Activated gamma-delta T cell treated with anti-CD3 and anti-CD28 coated beads, Interleukin-2, amount 50 U/mL, for 16 hours (primary cell): ENCODE measurements at regions not wholly inside any gene's neighbourhood (a gene's known extent, or its start where the extent isn't known, plus 50 kb on each side); places are given as distances from the start of the nearest gene placed in this dataset.

Experiments
- DNase-seq: peaks from one replicate; pipeline ENCODE4 v3.0.0-alpha.2; 2020; ENCODE audit warnings: low read depth

DNA sequence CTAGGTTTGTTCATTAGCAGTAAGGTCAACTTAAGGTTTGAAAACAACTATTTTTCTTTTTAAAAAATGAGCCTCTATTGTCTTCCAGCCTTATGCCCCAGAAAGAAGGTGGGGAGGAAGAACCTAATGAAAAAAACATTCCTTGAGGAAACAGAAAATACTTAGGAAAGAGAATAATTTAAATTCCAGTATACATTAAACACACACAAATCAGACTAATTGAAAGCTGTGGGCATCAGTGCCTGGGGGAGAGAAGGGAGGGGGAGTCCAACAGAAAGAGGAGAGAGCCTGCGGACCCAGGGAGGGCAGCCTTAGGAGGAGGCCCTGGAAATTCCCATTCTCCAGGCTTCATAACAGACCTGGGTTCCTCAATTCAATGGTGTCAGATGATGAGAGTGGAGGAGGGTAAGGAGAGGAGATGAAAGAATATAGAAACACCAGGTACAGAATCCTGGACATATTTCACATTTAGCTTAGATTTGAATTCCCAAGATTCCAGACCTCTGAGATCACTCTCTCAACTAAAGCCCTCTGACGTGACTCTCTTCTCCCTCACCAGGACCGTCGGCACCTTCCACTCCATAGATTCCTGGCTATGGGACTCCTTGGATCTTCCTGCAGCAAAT lies 320.5 kb upstream of the UMPS start:
- no peak for DNase-seq

GRCh38 chr3:124410471-124410870 lies 319.8 kb upstream of the UMPS start:
- no peak for DNase-seq

DNA sequence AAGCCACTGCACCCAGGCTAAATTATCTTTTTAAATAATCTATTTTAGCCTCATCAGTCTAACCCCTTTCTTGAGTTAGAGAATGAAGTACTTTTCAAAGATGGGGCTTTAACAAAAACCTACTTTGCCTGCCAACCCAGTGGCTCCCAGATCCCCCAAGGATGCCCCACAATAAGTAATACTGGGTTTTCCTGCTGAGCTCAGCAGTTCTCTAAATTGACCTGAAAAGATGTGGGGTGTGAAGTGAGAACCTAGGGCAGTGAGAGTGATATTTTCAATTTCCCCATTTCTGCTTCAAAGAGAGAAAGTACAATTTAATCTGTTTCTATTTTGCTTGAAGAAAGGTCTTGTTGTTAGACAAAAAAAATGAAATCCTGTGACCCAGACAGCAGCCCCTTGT lies 318.5 kb upstream of the UMPS start:
- DNase-seq: no peak

DNA sequence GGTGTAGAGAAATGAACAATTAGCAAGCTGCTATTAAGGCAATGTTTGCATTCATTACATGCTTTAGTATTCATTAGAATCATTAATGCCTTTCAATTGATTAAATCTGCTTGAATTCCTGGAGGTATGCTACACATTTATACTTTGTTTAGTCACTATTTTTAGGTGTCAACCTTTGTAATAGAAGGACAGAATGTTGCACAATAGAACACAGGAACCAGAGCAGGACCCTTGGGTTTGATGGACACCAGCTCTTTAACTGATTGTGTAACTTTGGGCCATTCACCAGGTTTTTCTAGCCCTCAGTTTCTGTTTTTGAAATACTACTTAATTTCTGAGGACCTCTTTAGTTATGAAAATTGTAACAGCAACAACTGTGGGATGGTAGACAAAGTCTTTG lies 317.6 kb upstream of the UMPS start:
- no peak for DNase-seq

DNA sequence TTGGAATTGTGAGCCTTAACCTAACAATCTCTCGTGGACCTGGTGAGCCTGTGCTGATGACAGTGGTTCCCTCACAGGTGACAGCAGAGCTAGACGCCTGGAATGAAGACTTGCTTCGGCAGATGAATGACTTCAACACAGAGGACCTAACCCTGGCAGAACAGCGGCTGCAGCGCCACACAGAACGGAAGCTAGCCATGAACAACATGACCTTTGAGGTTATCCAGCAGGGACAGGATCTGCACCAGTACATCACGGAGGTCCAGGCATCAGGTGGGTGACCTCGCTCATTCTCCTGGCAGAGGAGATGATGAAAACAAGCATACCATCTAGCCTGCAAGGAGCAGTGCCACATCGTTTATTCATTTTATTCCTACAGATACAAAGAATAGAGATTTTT lies 316.9 kb upstream of the UMPS start:
- DNase-seq: no peak

- DNase-seq: no peak
Observed at GRCh38 chr3:124413989-124414598, 316.2 kb upstream of the UMPS start.

DNA sequence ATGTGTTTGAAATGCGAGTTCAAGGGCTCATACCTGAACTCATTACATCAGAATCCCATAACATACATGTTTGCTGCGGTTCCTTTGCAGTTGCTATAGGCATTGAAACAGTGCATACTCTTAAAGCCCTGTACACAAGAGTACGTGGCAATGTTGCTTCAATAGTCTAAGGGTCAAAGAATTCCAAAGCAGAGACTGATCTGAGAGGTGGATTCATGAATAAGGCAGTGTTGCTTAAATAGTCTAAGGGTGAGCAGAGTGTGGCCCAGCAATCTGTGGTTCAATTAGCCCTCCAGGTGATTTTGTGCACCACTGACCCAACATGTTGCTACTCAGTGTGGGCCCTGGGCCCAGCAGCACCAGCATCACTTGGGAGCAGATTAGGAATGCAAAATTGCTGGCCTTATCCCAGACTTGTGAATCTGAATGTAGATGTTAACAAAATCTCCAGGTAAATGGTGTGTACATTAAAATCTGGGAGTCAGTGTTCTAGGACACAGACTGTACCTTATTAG lies 314.7 kb upstream of the UMPS start:
- DNase-seq: no peak

GRCh38 chr3:124419303-124419702 lies 310.9 kb upstream of the UMPS start:
- no peak for DNase-seq

DNA sequence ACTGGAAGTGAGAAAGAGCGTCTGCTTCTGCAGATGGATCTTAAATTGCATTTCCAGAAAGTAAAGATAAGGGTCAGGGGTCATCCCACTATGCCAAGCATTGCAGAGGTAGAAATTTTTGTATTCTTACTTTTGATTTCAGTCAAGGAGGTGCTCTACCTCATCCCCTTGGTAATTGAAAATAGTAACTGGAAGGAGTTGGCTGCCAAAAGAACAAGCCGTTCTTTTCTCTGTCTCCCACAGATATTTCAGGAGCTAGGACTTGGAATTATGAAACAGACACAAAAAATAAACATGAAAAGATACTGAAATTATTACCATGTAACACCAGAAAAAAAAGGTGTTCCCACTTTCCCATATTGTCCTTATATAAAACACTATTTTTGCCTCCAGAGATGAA lies 309.9 kb upstream of the UMPS start:
- no peak for DNase-seq

- DNase-seq: no peak
Observed at GRCh38 chr3:124422805-124423204, 307.4 kb upstream of the UMPS start.

DNA sequence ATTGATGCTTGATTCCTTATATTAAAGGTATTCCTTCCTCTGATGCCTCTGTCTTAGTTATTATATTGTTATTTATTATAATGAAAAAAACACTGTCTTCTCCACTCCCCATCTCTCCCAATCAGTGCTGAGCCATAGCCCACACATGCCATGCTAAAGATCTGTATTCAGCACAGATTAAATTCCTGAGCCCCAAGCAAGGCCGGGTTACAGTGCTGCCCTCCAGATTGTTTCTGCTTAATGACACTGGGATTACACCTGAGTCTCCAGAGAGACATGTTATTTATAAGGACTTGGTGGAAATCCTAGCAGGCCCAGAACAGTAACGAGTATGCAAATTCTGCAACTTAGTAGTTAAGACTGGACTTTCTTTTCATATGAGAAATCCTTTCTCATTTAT lies 305.9 kb upstream of the UMPS start:
- DNase-seq: no peak

- DNase-seq: no peak
Observed at GRCh38 chr3:124425972-124426371, 304.3 kb upstream of the UMPS start.

DNA sequence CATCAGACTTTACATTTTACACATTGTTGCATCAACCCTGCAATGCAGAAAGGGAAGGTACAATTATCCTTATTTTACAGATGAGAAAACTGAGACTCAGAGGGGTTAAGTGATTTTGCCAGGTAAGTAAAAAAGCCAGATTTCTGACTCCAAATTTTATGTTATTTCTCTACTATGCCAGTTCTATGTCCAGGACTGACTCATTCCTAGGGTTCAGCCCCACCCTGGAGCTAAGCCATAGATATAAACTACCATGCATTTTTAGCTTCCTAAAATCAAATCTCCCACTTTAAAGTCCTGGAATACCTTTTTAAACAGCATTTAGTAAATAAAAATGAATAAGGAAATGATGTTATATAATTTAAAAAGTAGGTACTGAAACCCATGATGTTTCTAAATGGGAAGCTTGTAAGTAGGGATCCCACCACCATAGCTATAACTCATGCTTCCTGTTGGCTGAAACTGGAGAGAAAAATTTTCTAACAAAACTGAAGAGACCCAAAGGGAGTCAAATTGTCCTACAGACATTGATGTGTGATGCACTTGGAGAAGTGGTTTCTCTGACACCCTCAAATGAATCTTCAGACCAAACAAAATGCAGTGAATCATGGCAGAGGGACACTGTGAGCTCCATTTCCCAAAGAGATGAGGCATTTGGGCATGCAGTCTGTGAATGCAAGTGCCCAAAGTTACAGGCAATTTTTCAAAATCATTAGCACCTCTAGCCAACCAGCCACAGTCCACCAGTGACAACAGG lies 301.7 kb upstream of the UMPS start:
- DNase-seq: no peak

- no peak for DNase-seq
Observed at GRCh38 chr3:124429129-124429815, 301.0 kb upstream of the UMPS start.

DNA sequence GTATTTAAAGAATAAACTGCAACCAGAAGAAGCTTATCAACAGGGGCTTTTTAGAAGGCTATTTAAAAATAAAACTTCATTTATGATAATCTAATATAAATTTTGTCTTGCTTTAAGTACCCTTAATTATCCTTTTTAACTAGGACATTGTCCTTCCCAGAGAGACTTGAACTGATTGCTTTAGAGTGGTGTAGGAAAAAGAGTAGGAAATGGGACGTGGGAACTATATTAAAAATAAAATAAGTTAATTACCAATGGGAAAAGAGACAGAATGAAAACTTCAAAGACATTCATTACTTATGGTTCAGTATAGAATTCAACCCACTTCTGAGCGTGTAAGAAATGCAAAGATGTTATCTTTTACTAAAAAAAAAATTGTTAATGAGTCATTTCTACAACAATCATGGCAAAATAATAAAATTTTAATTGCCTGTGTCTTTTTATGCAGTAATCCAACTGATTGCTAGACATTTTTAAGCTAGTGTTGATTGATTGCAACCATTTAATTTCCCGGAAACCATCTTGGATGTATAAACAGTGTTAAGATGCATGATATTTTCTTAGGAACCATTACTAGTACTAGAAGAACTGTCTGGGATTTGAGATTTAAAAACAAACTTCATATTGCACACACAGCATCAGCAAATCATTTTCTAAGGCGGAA lies 298.8 kb upstream of the UMPS start:
- DNase-seq: no peak

GRCh38 chr3:124434176-124434575 lies 296.1 kb upstream of the UMPS start:
- DNase-seq: no peak

- DNase-seq: no peak
Observed at GRCh38 chr3:124435467-124435866, 294.8 kb upstream of the UMPS start.

- no peak for DNase-seq
Observed at GRCh38 chr3:124438813-124439212, 291.4 kb upstream of the UMPS start.

DNA sequence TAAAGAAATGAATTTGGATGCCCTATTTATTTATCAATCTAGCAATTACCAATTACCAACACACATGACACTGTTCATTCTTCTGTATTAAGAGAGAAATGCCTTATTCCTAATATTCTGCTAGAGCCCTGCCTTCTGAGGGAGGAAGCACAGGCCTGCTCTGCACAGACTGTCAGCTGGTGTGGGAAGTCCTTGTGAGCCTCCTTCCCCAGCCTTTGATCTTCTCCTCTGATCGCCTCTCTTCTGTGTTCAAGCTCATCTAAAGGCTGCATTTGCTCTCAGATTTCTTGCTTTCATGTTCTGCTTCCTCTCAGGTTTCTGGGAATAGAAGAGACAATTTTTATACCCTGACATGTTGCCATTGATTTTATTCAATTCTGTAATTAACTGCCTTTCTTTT lies 290.6 kb upstream of the UMPS start:
- no peak for DNase-seq

DNA sequence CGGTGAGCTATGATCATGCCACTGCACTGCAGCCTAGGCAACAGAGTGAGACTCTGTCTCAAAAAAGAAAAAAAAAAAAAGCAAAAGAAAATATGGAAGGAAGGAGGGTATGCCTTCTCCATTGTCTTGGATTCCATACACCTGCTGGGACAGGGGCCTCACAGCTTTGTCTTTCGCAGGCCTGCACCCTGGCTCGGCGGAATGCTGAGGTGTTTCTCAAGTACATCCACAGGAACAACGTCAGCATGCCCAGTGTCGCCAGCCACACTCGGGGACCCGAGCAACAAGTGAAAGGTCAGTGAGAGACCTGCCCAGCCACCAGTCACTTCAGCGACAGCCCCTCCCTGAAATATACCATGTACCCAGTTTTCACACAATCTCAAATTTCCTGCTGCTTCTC lies 288.5 kb upstream of the UMPS start:
- DNase-seq: no peak

DNA sequence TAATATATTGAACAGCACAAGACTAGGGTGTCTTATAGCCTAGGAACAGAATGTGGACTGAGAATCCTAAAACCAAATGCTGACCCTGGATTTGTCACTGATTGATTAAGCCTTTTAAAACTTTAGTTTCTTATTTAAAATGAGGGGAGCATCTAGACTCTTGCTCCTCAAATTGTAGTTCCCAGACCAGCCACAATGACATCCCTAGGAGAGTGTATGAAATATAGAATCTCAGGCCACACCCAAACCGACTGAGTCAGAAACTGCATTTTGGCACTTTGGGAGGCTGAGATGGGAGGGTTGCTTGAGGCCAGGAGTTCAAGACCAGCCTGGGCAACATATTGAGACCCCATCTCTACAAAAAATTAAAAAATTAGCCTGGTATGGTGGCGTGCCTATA lies 287.8 kb upstream of the UMPS start:
- no peak for DNase-seq

DNA sequence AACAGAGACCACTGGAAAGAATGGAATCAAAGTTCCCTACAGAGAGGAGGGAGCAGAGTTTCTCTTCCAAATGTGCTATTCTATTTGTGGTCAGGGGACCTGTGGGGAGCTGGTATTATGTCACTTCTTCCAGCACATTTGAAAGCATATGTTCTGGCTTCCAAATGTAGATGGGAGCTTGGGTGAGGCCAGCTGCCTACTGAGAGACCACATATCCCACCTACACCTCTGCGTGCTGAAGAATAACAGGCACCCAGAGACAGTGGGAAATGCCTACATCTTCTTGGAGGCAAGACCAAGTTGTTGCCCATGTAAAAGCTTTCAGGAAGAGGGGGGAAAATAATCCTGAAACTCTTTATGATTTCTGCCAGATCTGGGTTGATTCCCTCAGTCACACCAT lies 286.8 kb upstream of the UMPS start:
- DNase-seq: no peak
